GM23338 (cell line): ENCODE measurements at regions not wholly inside any gene's neighbourhood (a gene's known extent, or its start where the extent isn't known, plus 50 kb on each side); places are given as distances from the start of the nearest gene placed in this dataset.
"Not testable (repeated sequence)": the region's sequence is repeated elsewhere in the genome, so short reads cannot be mapped to it uniquely, and the experiment has no call there.

Source experiments
- CREB1 ChIP-seq: fragments of 250-450 bp; sonication (Bioruptor Pico); IDR thresholded peaks from 2 replicates; pipeline ENCODE4 v1.5.0; 2020; ENCODE audit warnings: low read depth, mild to moderate bottlenecking, moderate library complexity
- EZH2 ChIP-seq: fragments of 200-600 bp; sonication (generic); IDR thresholded peaks from one replicate; pipeline ENCODE4 v1.8.0; 2017; ENCODE audit warnings: antibody characterized with exemption, mild to moderate bottlenecking, low read depth; ENCODE audit not compliant: unreplicated experiment
- EZH2phosphoT487 ChIP-seq: fragments of 200-600 bp; sonication (generic); IDR thresholded peaks from one replicate; pipeline ENCODE4 v1.8.1; 2018; ENCODE audit warnings: antibody characterized with exemption; ENCODE audit not compliant: unreplicated experiment
- JUNB ChIP-seq: IDR thresholded peaks from one replicate; pipeline ENCODE4 v1.6.1; 2016; ENCODE audit warnings: antibody characterized with exemption; ENCODE audit not compliant: unreplicated experiment
- POLR2AphosphoS5 ChIP-seq: IDR thresholded peaks from 2 replicates; pipeline ENCODE4 v1.6.1; 2016; ENCODE audit warnings: antibody characterized with exemption, low read depth
- ZNF114 ChIP-seq: fragments of 250-450 bp; sonication (Bioruptor Pico); IDR thresholded peaks from 2 replicates; pipeline ENCODE4 v1.5.0; 2020; ENCODE audit warnings: mild to moderate bottlenecking, moderate library complexity
- ZNF331 ChIP-seq: fragments of 250-450 bp; sonication (Bioruptor Pico); IDR thresholded peaks from 2 replicates; pipeline ENCODE4 v1.5.0; 2020; ENCODE audit warnings: low read depth, mild to moderate bottlenecking, moderate library complexity
- TF ChIP-seq, protein P1 (sequence below), 2 experiments: fragments of 200-600 bp in 1 of 2; sonication (generic) in 1 of 2; conservative IDR thresholded peaks; 2 replicates each; pipeline versions ENCODE4 v1.5.1 to v1.6.1; 2016 to 2017; ENCODE audit warnings: antibody characterized with exemption in 2 of 2, low read depth in 2 of 2, mild to moderate bottlenecking in 2 of 2, moderate library complexity in 1 of 2
- TF ChIP-seq, protein P2 (sequence below): IDR thresholded peaks from one replicate; pipeline ENCODE4 v1.6.1; 2018; ENCODE audit warnings: antibody characterized with exemption; ENCODE audit not compliant: unreplicated experiment
- TF ChIP-seq, protein P3 (sequence below): fragments of 250-450 bp; sonication (Bioruptor Pico); IDR thresholded peaks from 2 replicates; pipeline ENCODE4 v1.5.0; 2020; ENCODE audit warnings: mild to moderate bottlenecking, moderate library complexity

DNA sequence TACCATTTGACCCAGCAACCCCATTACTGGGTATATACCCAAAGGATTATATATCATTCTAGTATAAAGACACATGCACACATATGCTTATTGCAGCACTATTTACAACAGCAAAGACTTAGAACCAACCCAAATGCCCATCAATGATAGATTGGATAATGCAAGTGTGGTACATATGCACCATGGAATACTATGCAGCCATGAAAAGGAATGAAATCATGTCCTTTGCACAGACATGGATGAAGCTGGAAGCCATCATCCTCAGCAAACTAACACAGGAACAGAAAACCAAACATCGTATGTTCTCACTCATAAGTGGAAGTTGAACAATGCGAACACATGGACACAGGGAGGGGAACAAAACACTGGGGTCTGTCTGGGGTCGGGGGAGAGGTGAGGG, 50.6 kb upstream of the GPR39 start:
- TF ChIP-seq, protein P1, sequence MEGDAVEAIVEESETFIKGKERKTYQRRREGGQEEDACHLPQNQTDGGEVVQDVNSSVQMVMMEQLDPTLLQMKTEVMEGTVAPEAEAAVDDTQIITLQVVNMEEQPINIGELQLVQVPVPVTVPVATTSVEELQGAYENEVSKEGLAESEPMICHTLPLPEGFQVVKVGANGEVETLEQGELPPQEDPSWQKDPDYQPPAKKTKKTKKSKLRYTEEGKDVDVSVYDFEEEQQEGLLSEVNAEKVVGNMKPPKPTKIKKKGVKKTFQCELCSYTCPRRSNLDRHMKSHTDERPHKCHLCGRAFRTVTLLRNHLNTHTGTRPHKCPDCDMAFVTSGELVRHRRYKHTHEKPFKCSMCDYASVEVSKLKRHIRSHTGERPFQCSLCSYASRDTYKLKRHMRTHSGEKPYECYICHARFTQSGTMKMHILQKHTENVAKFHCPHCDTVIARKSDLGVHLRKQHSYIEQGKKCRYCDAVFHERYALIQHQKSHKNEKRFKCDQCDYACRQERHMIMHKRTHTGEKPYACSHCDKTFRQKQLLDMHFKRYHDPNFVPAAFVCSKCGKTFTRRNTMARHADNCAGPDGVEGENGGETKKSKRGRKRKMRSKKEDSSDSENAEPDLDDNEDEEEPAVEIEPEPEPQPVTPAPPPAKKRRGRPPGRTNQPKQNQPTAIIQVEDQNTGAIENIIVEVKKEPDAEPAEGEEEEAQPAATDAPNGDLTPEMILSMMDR (conservative IDR thresholded peaks at IDR 0.05; ENCODE audit: low read depth in 2 of 2): not testable (repeated sequence)
- not testable (repeated sequence) for TF ChIP-seq EZH2phosphoT487; EZH2; CREB1 (CRISPR knock-in tag); POLR2AphosphoS5; ZNF114; ZNF331; JUNB
- TF ChIP-seq, protein P2, sequence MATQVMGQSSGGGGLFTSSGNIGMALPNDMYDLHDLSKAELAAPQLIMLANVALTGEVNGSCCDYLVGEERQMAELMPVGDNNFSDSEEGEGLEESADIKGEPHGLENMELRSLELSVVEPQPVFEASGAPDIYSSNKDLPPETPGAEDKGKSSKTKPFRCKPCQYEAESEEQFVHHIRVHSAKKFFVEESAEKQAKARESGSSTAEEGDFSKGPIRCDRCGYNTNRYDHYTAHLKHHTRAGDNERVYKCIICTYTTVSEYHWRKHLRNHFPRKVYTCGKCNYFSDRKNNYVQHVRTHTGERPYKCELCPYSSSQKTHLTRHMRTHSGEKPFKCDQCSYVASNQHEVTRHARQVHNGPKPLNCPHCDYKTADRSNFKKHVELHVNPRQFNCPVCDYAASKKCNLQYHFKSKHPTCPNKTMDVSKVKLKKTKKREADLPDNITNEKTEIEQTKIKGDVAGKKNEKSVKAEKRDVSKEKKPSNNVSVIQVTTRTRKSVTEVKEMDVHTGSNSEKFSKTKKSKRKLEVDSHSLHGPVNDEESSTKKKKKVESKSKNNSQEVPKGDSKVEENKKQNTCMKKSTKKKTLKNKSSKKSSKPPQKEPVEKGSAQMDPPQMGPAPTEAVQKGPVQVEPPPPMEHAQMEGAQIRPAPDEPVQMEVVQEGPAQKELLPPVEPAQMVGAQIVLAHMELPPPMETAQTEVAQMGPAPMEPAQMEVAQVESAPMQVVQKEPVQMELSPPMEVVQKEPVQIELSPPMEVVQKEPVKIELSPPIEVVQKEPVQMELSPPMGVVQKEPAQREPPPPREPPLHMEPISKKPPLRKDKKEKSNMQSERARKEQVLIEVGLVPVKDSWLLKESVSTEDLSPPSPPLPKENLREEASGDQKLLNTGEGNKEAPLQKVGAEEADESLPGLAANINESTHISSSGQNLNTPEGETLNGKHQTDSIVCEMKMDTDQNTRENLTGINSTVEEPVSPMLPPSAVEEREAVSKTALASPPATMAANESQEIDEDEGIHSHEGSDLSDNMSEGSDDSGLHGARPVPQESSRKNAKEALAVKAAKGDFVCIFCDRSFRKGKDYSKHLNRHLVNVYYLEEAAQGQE: not testable (repeated sequence)
- TF ChIP-seq, protein P3, sequence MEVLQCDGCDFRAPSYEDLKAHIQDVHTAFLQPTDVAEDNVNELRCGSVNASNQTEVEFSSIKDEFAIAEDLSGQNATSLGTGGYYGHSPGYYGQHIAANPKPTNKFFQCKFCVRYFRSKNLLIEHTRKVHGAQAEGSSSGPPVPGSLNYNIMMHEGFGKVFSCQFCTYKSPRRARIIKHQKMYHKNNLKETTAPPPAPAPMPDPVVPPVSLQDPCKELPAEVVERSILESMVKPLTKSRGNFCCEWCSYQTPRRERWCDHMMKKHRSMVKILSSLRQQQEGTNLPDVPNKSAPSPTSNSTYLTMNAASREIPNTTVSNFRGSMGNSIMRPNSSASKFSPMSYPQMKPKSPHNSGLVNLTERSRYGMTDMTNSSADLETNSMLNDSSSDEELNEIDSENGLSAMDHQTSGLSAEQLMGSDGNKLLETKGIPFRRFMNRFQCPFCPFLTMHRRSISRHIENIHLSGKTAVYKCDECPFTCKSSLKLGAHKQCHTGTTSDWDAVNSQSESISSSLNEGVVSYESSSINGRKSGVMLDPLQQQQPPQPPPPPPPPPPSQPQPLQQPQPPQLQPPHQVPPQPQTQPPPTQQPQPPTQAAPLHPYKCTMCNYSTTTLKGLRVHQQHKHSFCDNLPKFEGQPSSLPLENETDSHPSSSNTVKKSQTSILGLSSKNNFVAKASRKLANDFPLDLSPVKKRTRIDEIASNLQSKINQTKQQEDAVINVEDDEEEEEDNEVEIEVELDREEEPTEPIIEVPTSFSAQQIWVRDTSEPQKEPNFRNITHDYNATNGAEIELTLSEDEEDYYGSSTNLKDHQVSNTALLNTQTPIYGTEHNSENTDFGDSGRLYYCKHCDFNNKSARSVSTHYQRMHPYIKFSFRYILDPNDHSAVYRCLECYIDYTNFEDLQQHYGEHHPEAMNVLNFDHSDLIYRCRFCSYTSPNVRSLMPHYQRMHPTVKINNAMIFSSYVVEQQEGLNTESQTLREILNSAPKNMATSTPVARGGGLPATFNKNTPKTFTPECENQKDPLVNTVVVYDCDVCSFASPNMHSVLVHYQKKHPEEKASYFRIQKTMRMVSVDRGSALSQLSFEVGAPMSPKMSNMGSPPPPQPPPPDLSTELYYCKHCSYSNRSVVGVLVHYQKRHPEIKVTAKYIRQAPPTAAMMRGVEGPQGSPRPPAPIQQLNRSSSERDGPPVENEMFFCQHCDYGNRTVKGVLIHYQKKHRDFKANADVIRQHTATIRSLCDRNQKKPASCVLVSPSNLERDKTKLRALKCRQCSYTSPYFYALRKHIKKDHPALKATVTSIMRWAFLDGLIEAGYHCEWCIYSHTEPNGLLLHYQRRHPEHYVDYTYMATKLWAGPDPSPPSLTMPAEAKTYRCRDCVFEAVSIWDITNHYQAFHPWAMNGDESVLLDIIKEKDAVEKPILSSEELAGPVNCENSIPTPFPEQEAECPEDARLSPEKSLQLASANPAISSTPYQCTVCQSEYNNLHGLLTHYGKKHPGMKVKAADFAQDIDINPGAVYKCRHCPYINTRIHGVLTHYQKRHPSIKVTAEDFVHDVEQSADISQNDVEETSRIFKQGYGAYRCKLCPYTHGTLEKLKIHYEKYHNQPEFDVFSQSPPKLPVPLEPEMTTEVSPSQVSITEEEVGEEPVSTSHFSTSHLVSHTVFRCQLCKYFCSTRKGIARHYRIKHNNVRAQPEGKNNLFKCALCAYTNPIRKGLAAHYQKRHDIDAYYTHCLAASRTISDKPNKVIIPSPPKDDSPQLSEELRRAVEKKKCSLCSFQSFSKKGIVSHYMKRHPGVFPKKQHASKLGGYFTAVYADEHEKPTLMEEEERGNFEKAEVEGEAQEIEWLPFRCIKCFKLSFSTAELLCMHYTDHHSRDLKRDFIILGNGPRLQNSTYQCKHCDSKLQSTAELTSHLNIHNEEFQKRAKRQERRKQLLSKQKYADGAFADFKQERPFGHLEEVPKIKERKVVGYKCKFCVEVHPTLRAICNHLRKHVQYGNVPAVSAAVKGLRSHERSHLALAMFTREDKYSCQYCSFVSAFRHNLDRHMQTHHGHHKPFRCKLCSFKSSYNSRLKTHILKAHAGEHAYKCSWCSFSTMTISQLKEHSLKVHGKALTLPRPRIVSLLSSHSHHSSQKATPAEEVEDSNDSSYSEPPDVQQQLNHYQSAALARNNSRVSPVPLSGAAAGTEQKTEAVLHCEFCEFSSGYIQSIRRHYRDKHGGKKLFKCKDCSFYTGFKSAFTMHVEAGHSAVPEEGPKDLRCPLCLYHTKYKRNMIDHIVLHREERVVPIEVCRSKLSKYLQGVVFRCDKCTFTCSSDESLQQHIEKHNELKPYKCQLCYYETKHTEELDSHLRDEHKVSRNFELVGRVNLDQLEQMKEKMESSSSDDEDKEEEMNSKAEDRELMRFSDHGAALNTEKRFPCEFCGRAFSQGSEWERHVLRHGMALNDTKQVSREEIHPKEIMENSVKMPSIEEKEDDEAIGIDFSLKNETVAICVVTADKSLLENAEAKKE (CRISPR knock-in tag): not testable (repeated sequence)
